Forelimb muscle (tissue), 1 donor: ENCODE measurements at regions not wholly inside any gene's neighbourhood (a gene's known extent, or its start where the extent isn't known, plus 50 kb on each side); places are given as distances from the start of the nearest gene placed in this dataset.

Experiments used
- DNase-seq: peaks from one replicate; pipeline ENCODE4 v3.0.0-alpha.2; 2013; ENCODE audit warnings: low read depth

DNA sequence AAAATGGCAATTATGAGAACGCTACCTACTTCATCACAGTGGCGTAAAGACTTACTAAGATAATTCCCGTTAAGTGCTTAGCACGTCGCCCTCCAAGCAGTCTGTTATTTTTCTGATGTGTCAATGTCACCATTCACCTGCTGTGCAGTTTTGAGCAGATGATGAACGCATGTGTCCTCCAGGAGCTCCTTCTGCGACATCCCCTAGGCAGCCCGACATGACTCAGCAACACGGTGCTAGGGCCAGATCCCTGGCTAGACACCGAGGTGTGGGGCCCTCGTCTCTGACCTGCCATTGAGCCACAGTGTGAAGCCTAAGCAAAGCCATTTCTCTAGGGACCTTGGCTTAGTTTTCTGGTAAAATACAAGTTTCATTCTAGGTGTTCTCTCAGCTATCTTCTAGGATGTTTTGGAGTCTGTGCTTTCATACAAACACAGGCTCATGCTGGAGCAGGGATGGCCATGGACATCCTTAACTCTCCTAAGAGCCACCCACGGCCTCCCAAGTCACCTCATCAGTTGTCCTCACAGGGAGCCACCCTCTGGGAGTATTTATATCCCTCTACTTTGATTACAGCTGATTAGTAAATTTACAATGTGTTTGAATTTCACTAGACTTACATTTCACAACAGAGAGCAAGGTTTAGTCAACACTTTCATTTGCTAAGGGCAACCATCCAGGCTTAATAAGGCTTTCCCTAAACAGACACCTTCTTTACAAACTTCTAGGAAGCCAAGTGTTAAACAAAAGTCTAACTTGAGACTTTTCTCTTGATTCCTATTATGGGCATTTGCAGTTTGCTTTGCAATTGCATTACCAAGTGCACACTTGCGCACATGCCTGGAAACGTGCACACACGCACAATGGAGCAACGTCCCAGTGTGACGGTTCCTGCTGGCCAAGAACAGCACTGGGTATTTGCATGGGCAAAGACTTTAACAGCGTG, 376.8 kb upstream of the ID2 start:
- no peak for DNase-seq

DNA sequence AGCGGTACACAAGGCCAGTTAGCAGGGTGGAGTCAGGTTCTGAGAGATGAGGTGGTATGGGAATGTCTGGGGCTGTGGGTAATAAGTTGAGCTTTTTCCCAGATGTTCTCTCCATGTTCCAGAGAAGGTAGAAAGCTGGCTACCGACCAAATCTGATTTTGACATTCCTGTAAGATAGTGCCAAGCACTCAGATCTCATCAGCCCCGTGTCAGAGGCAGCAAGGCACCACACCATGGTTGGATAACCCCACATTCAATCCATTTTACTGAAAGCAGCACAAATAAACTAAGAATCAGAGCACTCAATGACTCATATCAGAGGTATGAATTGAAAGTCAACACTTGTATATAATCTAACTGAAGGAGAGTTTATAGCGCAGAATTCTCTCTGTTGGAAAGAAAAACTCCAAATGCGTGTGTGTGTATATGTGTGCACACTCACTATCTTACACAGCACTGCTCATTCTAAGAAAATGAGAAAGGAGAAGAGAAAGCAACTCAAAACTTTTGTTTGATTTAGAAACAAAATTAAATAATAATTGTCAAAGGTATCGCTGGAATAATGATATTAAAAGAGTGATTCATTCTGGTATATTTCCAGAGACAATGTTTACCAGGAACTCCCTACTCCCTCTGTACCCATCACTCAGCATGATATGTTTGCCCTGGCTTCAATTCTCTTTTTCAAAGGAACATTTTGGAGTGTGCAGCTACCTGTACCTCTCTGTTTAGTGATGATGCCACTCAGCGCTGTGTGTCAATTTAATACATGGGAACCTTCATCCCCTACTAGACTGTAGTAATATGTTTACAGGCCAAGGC, 375.1 kb upstream of the ID2 start:
- no peak for DNase-seq

DNA sequence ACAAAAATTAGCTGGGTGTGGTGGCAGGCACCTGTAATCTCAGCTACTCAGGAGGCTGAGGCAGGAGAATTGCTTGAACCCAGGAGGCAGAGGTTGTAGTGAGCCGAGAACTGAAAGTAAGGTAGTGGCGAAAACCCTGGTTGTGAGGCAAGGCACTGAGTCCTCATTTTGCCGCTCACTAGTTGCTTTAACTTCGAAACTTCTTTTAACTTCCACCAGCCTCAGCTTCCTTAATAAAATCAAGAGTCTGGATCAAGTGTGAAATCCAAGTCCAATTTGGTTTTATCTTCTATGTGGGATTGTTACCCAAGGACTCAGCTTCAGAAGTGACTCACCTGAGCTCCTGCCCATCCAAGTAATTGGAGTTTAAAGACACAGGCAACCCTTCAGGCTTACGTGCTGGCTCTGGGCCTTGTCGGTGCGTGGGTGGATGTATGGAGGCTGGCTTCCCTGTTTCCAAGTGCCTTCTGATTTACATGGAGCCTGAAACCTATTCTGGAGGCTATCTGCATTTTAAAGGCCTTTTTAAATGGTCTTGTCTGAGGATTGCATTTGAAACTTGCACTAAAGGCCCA, 374.2 kb upstream of the ID2 start:
- no peak for DNase-seq

DNA sequence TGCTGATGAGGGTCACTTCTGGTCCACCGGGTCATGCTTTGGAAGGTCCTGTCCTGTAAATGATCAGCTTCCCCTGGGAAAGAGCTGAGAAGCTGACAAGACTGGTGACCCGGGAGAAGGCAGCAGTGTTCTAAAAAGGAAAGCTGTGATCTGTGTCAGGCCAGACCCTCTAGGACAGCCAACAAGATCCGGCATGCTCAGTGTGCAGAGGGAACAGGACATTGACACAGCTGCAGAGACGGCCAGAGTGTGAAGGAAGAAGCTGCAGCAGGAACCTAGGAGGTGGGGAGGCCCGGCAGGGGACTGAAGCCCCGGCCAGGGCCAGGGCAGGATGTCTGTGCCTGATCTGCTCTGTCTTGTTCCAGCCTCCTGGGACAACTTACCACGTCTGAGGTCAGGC, 372.7 kb upstream of the ID2 start:
- no peak for DNase-seq

DNA sequence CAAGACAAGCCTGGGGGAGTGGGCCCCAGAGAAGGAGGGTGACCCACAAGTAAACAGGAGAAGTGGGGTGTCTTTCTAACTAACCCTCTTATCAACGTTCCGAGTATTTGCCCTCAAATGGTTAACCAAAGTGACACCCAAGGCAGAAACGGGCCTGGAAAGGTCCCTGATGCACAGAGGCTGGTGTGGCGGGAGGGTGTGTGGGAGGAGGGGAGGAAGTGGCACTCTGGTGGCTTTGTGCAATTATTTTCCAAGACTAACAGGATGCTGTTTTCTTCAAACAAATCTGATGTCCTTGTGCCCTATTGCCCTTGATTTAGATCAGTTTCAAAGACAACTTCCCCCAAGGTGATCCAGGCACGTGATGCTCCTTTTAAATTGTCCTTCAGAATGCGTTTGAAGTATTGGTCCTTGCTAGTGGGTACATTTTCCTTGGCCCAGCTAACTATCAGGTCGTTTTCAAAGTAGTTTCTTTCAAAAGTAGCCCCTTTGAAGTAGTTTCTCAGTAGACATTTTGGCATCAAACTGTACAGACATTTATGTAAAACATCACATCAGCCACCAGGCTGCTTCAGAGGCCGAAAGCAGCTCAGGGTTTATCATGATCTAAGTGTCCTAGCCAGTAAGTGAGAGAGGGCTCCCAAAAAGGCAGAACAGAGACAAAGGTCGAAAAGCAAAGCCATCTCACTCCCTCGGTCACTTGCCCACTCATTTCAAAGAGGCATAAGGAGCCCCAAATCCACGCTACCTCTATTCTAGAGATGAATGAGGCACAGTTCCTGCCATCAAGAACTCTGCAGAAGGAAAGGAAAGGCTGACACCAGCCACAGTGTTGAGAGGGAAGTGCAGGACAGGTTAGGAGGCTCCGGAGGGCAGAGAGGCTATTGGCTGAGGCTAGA, 371.1 kb upstream of the ID2 start:
- DNase-seq = no peak

DNA sequence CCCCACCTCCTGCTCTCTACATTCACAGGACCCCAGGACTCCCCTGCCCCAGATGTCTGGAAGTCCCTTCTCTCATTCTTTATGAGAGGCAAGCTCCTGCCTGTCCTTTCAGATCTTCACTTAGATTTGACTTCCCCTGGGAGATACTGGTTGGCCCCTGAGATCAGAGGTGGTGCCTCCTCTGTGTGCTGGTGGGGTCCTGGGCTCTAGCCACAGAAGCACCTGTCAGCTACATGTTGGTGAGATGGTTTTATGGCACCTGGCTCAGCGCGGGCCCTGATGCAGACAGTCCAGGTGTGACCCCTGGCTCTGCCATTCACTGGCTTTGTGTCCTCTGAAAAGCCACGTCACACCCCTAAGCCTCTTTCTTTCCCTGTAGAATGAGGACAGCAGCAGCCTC, 369.6 kb upstream of the ID2 start:
- DNase-seq = no peak

DNA sequence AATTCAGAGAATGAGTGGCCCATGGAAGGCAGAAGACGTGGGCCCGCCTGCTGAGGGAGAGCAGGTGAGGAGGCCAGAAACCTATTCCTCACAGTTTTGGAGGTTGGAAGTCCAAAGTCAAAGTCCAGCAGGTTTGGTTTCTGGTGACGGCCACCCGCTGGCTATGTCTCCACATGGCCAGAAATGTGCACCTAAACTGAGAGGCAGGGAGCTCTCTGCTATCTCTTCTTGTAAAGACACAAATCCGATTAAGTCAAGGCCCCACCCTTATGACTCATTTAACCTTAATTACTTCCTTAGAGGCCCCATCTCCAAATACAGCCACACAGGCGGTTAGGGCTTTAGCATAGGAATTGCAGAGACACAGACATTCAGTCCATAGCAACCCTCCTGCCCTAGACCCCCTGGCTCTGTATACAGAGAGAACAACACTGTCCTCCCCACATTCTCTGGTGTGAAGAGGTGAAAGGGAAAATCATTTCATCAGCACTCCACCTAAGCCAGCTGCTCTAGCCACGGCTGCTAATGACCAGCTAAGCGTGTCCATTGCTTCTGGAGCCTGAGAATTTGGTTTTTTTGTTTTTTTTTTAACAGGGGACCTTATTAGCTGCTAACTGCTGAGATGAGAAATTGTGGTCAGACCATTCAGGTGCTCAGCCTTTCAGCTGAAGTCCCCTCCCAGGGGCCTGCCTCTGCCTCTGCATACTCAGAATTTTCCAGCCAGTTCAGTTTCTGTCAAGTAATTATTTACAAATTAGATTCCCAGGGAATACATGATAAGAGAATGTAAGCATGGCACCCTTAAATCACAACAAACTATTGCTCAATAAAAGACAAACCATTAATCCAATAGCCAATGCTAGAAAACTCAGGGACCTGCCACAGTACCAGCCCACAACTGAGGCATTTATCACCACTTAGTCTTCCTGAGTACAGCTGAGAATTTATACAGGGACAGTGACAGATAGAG, 368.7 kb upstream of the ID2 start:
- DNase-seq = no peak

DNA sequence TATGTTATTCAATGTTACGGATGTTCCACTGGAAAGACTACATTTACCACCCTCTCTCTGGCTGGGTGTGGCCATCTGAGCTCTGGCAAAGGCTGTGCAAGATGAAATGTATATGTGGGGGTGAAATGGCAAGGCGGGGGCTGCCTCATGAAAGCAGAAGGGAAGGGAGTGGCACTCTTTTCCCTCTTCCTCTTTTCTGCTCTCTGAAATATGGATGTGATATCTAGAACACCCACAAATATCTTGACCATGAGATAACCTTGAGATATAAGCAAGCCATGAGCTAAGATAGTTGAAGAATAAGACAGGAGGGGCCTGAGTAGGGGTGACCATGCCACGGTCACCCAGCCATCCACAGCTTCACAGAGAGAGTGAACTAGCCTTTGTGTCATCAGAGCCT, 367.8 kb upstream of the ID2 start:
- DNase-seq = no peak

DNA sequence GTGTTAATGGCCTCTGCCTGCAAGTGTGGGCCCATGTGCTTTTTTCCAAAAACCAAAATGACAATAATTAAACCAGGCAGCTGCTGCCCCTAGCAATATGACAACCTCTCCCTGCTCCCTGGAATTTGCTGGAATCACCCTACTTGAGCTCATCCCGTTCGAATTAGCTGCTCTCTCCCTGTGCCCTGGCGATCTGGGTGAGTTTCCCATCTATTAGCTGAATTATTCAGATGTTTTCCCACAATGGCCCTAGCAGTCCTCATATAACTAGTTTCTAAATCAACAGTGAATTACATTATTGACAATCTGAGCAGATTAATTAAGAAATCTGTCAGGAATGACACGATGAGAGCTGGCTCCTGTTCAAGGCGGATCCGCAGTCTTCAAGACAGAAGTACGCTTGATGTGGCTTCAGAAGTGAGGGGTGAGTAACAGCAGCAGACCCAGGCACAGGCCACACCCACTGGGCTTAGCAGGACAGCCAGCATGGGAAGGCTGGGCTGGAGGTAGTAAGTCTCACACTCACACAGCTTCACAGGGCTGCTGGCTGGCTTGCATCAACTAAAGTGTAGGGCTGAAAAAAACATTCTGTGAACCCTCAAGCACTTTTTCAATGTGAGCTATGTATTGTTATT, 366.2 kb upstream of the ID2 start:
- no peak for DNase-seq

DNA sequence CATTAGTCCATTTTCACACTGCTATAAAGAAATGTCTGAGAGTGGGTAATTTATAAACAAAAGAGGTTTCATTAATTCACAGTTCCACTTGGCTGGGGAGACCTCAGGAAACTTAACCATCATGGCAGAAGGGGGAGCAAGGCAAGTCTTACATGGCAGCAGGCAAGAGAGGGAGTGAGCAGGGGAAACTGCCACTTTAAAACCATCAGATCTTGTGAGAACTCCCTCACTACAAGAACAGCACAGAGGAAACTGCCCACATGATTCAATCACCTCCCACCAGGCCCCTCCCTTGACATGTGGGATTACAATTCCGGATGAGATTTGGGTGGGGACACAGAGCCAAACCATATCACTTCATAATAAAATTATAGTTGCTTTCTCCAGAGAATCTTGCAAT, 365.5 kb upstream of the ID2 start:
- DNase-seq = no peak

DNA sequence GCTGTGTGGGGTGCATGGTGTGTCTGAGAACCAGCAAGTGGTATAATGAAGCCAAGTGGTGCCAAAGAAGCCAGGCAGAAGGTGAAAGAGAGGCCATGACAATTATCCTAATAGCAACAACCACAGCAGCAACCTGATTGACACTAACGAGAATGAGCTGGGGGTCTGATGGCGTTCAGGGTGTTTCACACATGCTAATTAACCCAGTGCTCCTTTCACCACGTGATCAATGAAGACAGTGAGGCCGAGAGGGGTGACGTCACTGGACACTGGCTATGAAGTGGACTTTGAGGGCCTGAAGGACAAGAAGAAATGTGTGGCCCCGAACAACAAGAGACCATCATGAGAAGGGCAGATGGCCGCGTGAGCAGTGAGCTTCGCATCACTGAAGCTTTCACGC, 364.4 kb upstream of the ID2 start:
- DNase-seq = no peak

DNA sequence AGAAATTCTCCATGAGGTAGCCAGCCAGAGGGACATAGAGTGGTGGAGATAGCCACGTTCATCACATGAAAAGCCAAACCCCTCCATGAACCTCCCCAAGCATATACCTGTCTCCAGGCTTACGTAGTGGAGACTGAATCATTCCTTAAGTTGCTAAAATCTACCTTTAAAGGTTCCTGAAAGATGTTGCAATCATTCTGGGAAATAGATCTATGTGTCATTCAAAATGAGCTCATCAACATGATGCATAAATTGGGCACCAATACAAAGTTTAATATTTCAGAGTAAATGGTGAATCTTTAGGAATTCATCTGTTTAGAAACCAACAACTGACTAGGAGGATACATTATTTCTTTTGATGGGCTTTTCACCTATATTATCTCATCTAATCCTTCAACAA, 362.6 kb upstream of the ID2 start:
- no peak for DNase-seq

DNA sequence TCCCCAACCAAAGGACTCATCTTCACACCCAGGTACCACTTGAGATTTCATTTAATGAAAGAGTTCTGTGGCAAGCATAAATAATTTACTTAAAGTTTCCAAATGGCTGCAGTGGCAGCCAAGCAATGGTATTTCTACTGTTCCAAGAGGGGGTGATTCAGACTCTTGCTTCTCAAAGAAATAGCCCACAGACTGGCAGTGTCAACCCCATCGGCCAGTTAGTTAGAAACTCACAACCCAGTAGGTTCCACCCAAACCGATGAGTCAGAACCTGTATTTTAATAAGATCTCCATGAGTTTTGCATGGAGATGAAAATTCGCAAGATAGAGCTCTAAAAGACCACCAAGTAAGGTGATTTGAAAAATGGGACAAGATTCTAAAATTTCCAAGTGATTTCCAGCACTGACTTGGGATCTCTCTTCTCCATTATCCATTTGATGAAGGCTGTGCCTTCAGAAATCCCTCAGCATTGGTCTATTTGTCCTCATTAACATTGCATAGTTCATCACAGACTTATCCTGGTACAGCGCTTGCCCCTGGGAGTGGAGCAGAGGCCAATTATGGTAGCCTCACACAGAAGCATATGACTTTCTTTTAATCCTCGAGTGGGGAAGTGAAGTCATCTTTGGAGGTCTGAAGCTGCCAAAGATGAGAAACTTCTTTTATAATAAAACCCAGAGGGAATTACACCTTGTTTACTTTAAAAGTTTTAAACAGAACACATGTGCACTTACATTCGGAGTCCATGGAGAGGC, 361.4 kb upstream of the ID2 start:
- no peak for DNase-seq

DNA sequence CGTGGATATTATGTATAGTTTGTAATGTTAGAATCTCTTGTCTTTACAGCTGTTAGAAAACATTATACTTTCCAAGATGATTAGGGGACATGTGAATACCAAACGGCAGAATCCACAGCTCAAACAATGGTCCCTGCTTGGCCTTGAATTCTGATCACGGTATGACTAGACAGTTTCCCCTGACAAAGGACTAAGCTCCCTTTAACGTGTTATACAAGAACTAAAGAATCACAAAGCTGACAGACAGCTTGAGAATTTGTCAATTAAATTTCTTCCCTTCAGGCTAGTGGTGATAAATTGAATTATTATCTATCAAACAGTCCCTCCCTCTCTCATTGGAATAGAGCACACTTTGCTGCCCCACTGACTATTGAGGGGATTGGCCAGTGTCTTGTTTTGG, 359.2 kb upstream of the ID2 start:
- DNase-seq = no peak

DNA sequence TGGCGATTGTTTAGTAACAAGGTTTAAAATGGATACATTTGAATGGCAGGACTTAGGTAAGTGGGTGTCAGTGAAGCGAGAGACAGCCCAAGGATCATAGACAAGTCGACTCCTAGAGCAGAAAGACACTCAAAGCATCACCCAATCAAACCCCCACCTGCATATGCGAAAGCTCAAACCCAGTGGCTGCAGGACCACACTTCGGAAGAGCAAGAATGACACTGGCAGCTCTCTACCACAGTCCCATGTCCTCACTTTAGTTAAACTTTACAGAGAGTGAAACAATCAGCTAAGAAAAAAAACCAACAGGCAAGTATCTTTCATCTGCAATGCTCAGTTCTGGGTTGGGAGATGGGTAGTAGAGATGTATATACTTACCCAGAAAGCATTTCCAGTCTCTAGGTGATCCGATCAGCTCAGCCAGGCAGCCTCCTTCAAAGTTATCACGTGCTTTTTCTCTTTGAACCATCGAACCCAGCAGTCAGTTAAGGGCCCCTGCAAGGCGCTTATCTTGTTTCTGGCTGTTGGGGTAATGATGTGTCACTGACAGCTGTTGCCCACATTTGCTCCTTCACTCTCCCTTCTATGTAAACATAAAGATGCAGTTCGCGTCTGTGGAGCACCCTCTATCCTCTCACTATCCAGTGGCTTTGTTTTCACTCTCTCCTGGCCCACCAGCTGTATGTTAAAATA, 357.5 kb upstream of the ID2 start:
- DNase-seq = no peak

DNA sequence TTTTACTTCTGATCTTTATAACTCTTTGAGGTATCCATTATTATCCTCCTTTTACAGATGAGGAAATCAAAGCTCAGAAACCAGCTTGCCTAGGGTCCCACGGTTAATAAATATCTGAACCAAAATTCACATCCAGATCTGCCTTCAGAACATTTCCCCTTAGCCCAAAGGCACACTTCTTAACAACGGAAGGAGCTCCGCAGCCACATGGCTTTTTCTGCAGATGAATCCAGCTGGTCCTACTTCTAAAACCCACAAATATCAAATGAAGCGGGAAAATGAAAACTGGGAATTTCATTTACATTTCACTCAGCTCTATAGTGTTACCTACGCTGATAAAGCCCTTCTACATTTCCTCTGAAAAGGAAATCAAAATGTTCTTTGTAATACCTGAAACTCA, 357.0 kb upstream of the ID2 start:
- DNase-seq = no peak

DNA sequence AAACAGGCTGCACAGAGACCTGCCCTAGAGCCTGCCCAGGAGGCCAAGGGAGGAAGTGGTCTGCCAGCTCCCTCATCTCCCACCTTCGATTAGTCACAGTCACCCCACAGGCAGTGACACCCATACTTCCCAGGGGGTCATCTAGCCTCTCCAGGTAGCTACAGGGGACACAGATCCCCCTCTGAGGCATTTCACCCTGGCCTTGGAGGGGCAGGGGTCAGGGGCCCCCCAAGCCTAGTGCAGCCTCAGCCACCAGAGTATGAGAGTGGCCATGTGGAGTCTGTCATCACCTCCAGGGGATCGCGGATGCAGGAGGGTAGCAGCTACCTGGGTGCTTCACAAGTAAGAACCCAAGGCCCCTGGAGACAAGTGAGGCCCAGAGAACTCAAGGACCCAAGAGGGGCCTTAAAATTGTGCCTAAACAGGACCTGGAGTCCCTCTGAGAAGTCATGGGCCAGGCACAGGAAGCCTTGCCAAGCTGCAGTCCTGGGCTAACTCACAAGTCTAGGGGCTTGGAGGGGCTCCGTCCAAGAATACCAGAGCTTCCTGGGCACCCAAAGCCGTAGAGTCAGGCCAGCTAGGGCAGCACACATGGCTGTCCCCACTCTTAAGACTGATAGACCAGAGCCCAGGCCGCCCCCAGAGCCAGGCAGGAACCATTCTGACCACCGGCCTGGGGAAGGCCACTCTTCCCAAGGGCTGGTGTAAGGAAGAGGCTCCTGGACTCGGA, 354.3 kb upstream of the ID2 start:
- DNase-seq = no peak

DNA sequence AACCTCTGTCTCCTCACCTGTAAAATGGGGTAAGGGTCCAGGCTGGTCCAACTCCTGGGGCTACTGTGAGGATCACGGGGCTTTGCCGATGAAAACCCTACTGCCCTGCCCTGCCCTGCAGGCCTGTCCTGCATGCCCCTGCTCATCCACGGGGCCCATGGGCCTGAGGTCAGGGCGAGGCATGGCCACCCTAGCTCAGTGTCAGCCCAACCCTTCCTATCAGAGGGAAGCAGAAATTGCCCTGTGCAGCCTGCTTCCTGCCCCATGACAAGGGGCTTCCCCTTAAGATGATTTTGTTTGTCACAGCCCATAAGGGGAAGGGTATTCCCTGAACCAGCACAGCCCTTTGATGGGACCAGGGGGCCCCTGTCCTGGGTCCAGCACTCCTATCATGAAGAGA, 353.6 kb upstream of the ID2 start:
- DNase-seq = no peak
